CD14-positive monocyte (primary cell): ENCODE measurements at regions not wholly inside any gene's neighbourhood (a gene's known extent, or its start where the extent isn't known, plus 50 kb on each side); places are given as distances from the start of the nearest gene placed in this dataset.

Source experiments
- DNase-seq, 3 donors: peaks; one replicate each; pipeline ENCODE4 v3.0.0-alpha.2; 2011 to 2022
- H2AFZ ChIP-seq: 2 replicates; pipeline ENCODE4 v1.6.0; 2012; ENCODE audit warnings: mild to moderate bottlenecking, low read depth, low read length, inconsistent platforms; ENCODE audit not compliant: insufficient read depth, poor library complexity, severe bottlenecking
- H3K27ac ChIP-seq, 2 donors: 1 replicate in 1 of 2; 2 replicates in 1 of 2; pipeline ENCODE4 v1.5.1; 2012 to 2013; ENCODE audit warnings: low read length in 2 of 2, control low read depth in 1 of 2, inconsistent platforms in 1 of 2, low read depth in 1 of 2, mild to moderate bottlenecking in 1 of 2
- H3K27me3 ChIP-seq, 2 donors: one replicate each; pipeline versions ENCODE4 v1.6.0 to v1.6.1; 2011 to 2013; ENCODE audit warnings: low read length in 2 of 2; ENCODE audit not compliant: control insufficient read depth in 2 of 2, insufficient read depth in 2 of 2
- H3K36me3 ChIP-seq, 2 donors: replicated peaks in 1 of 2; 1 replicate in 1 of 2; 2 replicates in 1 of 2; pipeline versions ENCODE4 v1.5.1 to v1.6.1; 2012 to 2013; ENCODE audit warnings: low read length in 2 of 2, control low read depth in 1 of 2, inconsistent platforms in 1 of 2, mild to moderate bottlenecking in 1 of 2; ENCODE audit not compliant: insufficient read depth in 2 of 2, control insufficient read depth in 1 of 2
- H3K4me1 ChIP-seq, 2 donors: 1 replicate in 1 of 2; 2 replicates in 1 of 2; pipeline versions ENCODE4 v1.5.1 to v1.6.1; 2012 to 2013; ENCODE audit warnings: low read length in 2 of 2, control low read depth in 1 of 2, inconsistent platforms in 1 of 2, mild to moderate bottlenecking in 1 of 2, moderate library complexity in 1 of 2; ENCODE audit not compliant: insufficient read depth in 2 of 2, control insufficient read depth in 1 of 2
- H3K4me2 ChIP-seq: replicated peaks from 2 replicates; pipeline ENCODE3; 2012; ENCODE audit warnings: low read length, moderate library complexity, mild to moderate bottlenecking; ENCODE audit not compliant: poor library complexity, severe bottlenecking; ENCODE audit errors: extremely low read depth
- H3K4me3 ChIP-seq, 3 experiments: fragments of 200-600 bp in 1 of 3; sonication (generic) in 1 of 3; replicated peaks in 1 of 3; 1 replicate in 2 of 3; 2 replicates in 1 of 3; pipeline ENCODE4 v1.5.1; 2011 to 2013; ENCODE audit warnings: low read length in 3 of 3, mild to moderate bottlenecking in 3 of 3, control low read depth in 2 of 3, low read depth in 2 of 3, inconsistent platforms in 1 of 3, moderate library complexity in 1 of 3
- H3K79me2 ChIP-seq: 2 replicates; pipeline ENCODE4 v1.6.0; 2012; ENCODE audit warnings: mild to moderate bottlenecking, control low read depth, inconsistent platforms, low read length, moderate library complexity; ENCODE audit not compliant: insufficient read depth
- H3K9ac ChIP-seq: 2 replicates; pipeline ENCODE4 v1.6.0; 2017; ENCODE audit warnings: low read length, mild to moderate bottlenecking; ENCODE audit not compliant: insufficient read depth, poor library complexity, severe bottlenecking
- H3K9me3 ChIP-seq, 2 donors: replicated peaks in 1 of 2; 1 replicate in 1 of 2; 2 replicates in 1 of 2; pipeline versions ENCODE4 v1.5.1 to v1.6.1; 2012 to 2013; ENCODE audit warnings: low read length in 2 of 2, control low read depth in 1 of 2; ENCODE audit not compliant: control insufficient read depth in 1 of 2, insufficient read depth in 1 of 2
- H4K20me1 ChIP-seq: 2 replicates; pipeline ENCODE4 v1.6.0; 2012; ENCODE audit warnings: mild to moderate bottlenecking, low read length, control low read depth, moderate library complexity; ENCODE audit not compliant: insufficient read depth
- H3K27ac Mint-ChIP-seq, 7 donors: one replicate each; pipeline ENCODE4 v1.8.0; 2020; ENCODE audit warnings: mild to moderate bottlenecking in 7 of 7, mixed read lengths in 7 of 7, moderate library complexity in 6 of 7, inconsistent platforms in 2 of 7
- H3K27me3 Mint-ChIP-seq, 3 donors: one replicate each; pipeline ENCODE4 v1.8.0; 2021 to 2022; ENCODE audit warnings: low read depth in 3 of 3, mild to moderate bottlenecking in 3 of 3, mixed read lengths in 3 of 3, moderate library complexity in 3 of 3, inconsistent platforms in 1 of 3
- H3K36me3 Mint-ChIP-seq, 2 donors: one replicate each; pipeline ENCODE4 v1.8.0; 2020; ENCODE audit warnings: mixed read lengths in 2 of 2, inconsistent platforms in 1 of 2, mild to moderate bottlenecking in 1 of 2
- H3K4me1 Mint-ChIP-seq: one replicate; pipeline ENCODE4 v1.8.0; 2020; ENCODE audit warnings: mild to moderate bottlenecking, mixed read lengths
- H3K4me3 Mint-ChIP-seq, 2 donors: one replicate each; pipeline ENCODE4 v1.8.0; 2020; ENCODE audit warnings: mild to moderate bottlenecking in 2 of 2, mixed read lengths in 2 of 2, moderate library complexity in 1 of 2
- H3K9me3 Mint-ChIP-seq, 7 donors: one replicate each; pipeline ENCODE4 v1.8.0; 2020 to 2022; ENCODE audit warnings: mixed read lengths in 7 of 7, mild to moderate bottlenecking in 6 of 7, moderate library complexity in 6 of 7, inconsistent platforms in 2 of 7
- CTCF ChIP-seq: fragments of 200-600 bp; IDR thresholded peaks from one replicate; pipeline ENCODE4 v1.8.0; 2022; ENCODE audit warnings: antibody characterized with exemption, mild to moderate bottlenecking
- intact Hi-C, 2 donors: fragments of 100-400 bp; cut with micrococcal nuclease; formaldehyde crosslinking; loops; one replicate each; pipeline versions ENCODE4 v1.15.0 to v1.15.1; 2023

- peaks cover 1 to 10% (median 5%) of the 10 kb centered on the region in 3 donors for H3K27me3 Mint-ChIP-seq
- H3K36me3 Mint-ChIP-seq = no peaks in the 10 kb centered on the region
- H3K9me3 Mint-ChIP-seq = peaks cover 3 to 14% (median 10%) of the 10 kb centered on the region in 7 donors
- Histone ChIP-seq H3K27ac (no peak overlapping the region), H3K79me2 (no peaks in the 10 kb centered on the region), H3K9ac (no peak overlapping the region), H3K27me3 (no peaks in the 10 kb centered on the region), H3K4me2 (no peak overlapping the region), H3K4me3 (no peak overlapping the region), H3K9me3 (peaks cover 9 to 10% of the 10 kb centered on the region in 2 donors), H3K36me3 (no peaks in the 10 kb centered on the region), H2AFZ (no peak overlapping the region), H4K20me1 (no peaks in the 10 kb centered on the region), H3K4me1 (no peaks in the 10 kb centered on the region)
- H3K4me1 Mint-ChIP-seq = no peaks in the 10 kb centered on the region
- intact Hi-C loops = no loop called here
- no peak for DNase-seq
- no peak overlapping the region for H3K4me3 Mint-ChIP-seq
- no peak for TF ChIP-seq CTCF
- no peak overlapping the region for H3K27ac Mint-ChIP-seq
Measured at GRCh38 chr2:205876127-205876526, 193.8 kb downstream of the NRP2 start.

- H3K4me3 Mint-ChIP-seq = no peak overlapping the region
- peaks cover 0 to 2% (median 2%) of the 10 kb centered on the region in 3 donors for H3K27me3 Mint-ChIP-seq
Measured at GRCh38 chr2:205872716-205873115, 190.4 kb downstream of the NRP2 start.

More at GRCh38 chr2:205872716-205873115, 190.4 kb downstream of the NRP2 start:
- Histone ChIP-seq H3K36me3 (no peaks in the 10 kb centered on the region), H3K4me3 (no peak overlapping the region), H2AFZ (no peak overlapping the region), H3K4me2 (no peak overlapping the region), H3K9ac (no peak overlapping the region), H3K79me2 (no peaks in the 10 kb centered on the region), H3K4me1 (peaks cover 19 to 20% of the 10 kb centered on the region in 2 donors), H3K9me3 (peaks cover 9 to 10% of the 10 kb centered on the region in 2 donors), H3K27me3 (no peaks in the 10 kb centered on the region), H3K27ac (no peak overlapping the region), H4K20me1 (no peaks in the 10 kb centered on the region)
- peak overlapping the region in 1 of 7 donors; percentile 41 for H3K27ac Mint-ChIP-seq
- no peak for TF ChIP-seq CTCF
- peaks cover 20% of the 10 kb centered on the region for H3K4me1 Mint-ChIP-seq
- DNase-seq = no peak
- H3K36me3 Mint-ChIP-seq = no peaks in the 10 kb centered on the region
- intact Hi-C loops = no loop called here
- peaks cover 3 to 13% (median 11%) of the 10 kb centered on the region in 7 donors for H3K9me3 Mint-ChIP-seq
